SK-N-SH (cell line): ENCODE measurements at regions not wholly inside any gene's neighbourhood (a gene's known extent, or its start where the extent isn't known, plus 50 kb on each side); places are given as distances from the start of the nearest gene placed in this dataset.

Source experiments
- CTCF ChIA-PET: fragments of 300-600, 350-600 bp; formaldehyde crosslinking; extraction: SDS; loops from one replicate; lab custom pipeline; 2021; lab: Yijun Ruan, JAX
- POLR2A ChIA-PET: fragments of 350-600 bp; sonication (Branson Sonifier 250); formaldehyde crosslinking; extraction: SDS; loops from one replicate; lab custom pipeline; 2020; ENCODE audit warnings: antibody characterized with exemption, inconsistent platforms; lab: Yijun Ruan, JAX
- DNase-seq: peaks from one replicate; pipeline ENCODE4 v3.0.0; 2012
- H2AFZ ChIP-seq: fragments of 200-600 bp; sonication (generic); 2 replicates; pipeline ENCODE4 v1.8.1; 2016; ENCODE audit warnings: antibody characterized with exemption, mild to moderate bottlenecking, low read depth
- H3F3A ChIP-seq: fragments of 200-600 bp; sonication (generic); replicated peaks from 2 replicates; pipeline ENCODE3; 2016; ENCODE audit warnings: antibody characterized with exemption, mild to moderate bottlenecking; ENCODE audit not compliant: insufficient read depth
- H3K27ac ChIP-seq, 2 experiments: fragments of 200-500 bp in 1 of 2; fragments of 200-600 bp in 1 of 2; sonication (Bioruptor generic) in 1 of 2; sonication (generic), shearing (Covaris generic) in 1 of 2; 2 replicates each; pipeline versions ENCODE4 v1.5.1 to v1.6.1; 2014 to 2016; ENCODE audit warnings: low read depth in 2 of 2, inconsistent platforms in 1 of 2, low read length in 1 of 2, mild to moderate bottlenecking in 1 of 2, mixed read lengths in 1 of 2
- H3K27me3 ChIP-seq: fragments of 200-600 bp; sonication (generic), shearing (Covaris generic); 2 replicates; pipeline ENCODE4 v1.6.1; 2016; ENCODE audit warnings: mixed run types; ENCODE audit not compliant: insufficient read depth
- H3K36me3 ChIP-seq, 2 experiments: fragments of 200-500 bp in 1 of 2; fragments of 200-600 bp in 1 of 2; sonication (Bioruptor generic) in 1 of 2; sonication (generic) in 1 of 2; replicated peaks in 1 of 2; 2 replicates each; pipeline versions ENCODE3 to v1.5.1; 2014 to 2016; ENCODE audit warnings: low read length in 1 of 2, mild to moderate bottlenecking in 1 of 2; ENCODE audit not compliant: insufficient read depth in 2 of 2, control insufficient read depth in 1 of 2
- H3K4me1 ChIP-seq, 2 experiments: fragments of 200-500 bp in 1 of 2; fragments of 200-600 bp in 1 of 2; sonication (Bioruptor generic) in 1 of 2; sonication (generic), shearing (Covaris generic) in 1 of 2; 2 replicates each; pipeline versions ENCODE4 v1.5.1 to v1.6.1; 2014 to 2016; ENCODE audit warnings: low read depth in 1 of 2, low read length in 1 of 2, mixed run types in 1 of 2; ENCODE audit not compliant: insufficient read depth in 2 of 2, control insufficient read depth in 1 of 2
- H3K4me2 ChIP-seq: fragments of 200-600 bp; sonication (generic), shearing (Covaris generic); 2 replicates; pipeline ENCODE4 v1.6.1; 2017; ENCODE audit warnings: mixed run types
- H3K4me3 ChIP-seq, 2 experiments: fragments of 200-500 bp in 1 of 2; fragments of 200-600 bp in 1 of 2; sonication (Bioruptor generic) in 1 of 2; sonication (generic), shearing (Covaris generic) in 1 of 2; 2 replicates each; pipeline versions ENCODE4 v1.5.1 to v1.8.1; 2014 to 2016; ENCODE audit warnings: low read depth in 2 of 2, inconsistent platforms in 1 of 2, low read length in 1 of 2, mild to moderate bottlenecking in 1 of 2, mixed read lengths in 1 of 2, moderate library complexity in 1 of 2
- H3K79me2 ChIP-seq: fragments of 200-600 bp; sonication (generic); 2 replicates; pipeline ENCODE4 v1.8.1; 2017; ENCODE audit warnings: mild to moderate bottlenecking; ENCODE audit not compliant: insufficient read depth
- H3K9ac ChIP-seq: fragments of 200-600 bp; sonication (generic); 2 replicates; pipeline ENCODE4 v1.6.1; 2017; ENCODE audit warnings: mixed run types
- H3K9me2 ChIP-seq: fragments of 200-600 bp; sonication (generic); 2 replicates; pipeline ENCODE4 v1.6.1; 2017; ENCODE audit warnings: mixed run types
- H3K9me3 ChIP-seq: fragments of 200-600 bp; sonication (generic); 2 replicates; pipeline ENCODE4 v1.6.1; 2017; ENCODE audit warnings: mixed run types, mild to moderate bottlenecking, moderate library complexity
- H4K20me1 ChIP-seq: fragments of 200-600 bp; sonication (generic); 2 replicates; pipeline ENCODE4 v1.6.1; 2017; ENCODE audit warnings: mild to moderate bottlenecking, mixed run types; ENCODE audit not compliant: insufficient read depth
- CHD2 ChIP-seq: fragments of 150-350 bp; IDR thresholded peaks from 2 replicates; pipeline ENCODE4 v1.6.1; 2018; ENCODE audit warnings: low read length; ENCODE audit not compliant: partially characterized antibody
- ELF1 ChIP-seq: IDR thresholded peaks from 2 replicates; pipeline ENCODE4 v1.4.0; 2012
- EP300 ChIP-seq, 2 experiments: IDR thresholded peaks; 2 replicates each; pipeline versions ENCODE4 v1.4.0 to v1.6.1; 2012; ENCODE audit warnings: borderline replicate concordance in 1 of 2, low read depth in 1 of 2, low read length in 1 of 2
- EZH2phosphoT487 ChIP-seq: fragments of 200-600 bp; sonication (generic); IDR thresholded peaks from 2 replicates; pipeline ENCODE4 v1.6.1; 2017; ENCODE audit warnings: low read depth, mixed run types, mild to moderate bottlenecking, antibody characterized with exemption, moderate library complexity, borderline replicate concordance
- FOXM1 ChIP-seq: IDR thresholded peaks from 2 replicates; pipeline ENCODE4 v1.4.0; 2012; ENCODE audit warnings: low read depth, mild to moderate bottlenecking
- GABPA ChIP-seq: IDR thresholded peaks from 2 replicates; pipeline ENCODE4 v1.4.0; 2012; ENCODE audit warnings: low read depth, mild to moderate bottlenecking
- GATA2 ChIP-seq: sonication (generic); formaldehyde crosslinking; IDR thresholded peaks from 2 replicates; pipeline ENCODE4 v1.5.0; 2020; ENCODE audit warnings: mild to moderate bottlenecking, missing genetic modification reagents
- JUND ChIP-seq: IDR thresholded peaks from 2 replicates; pipeline ENCODE4 v1.4.0; 2012
- MXI1 ChIP-seq: IDR thresholded peaks from 2 replicates; pipeline ENCODE4 v1.6.1; 2012; ENCODE audit warnings: mild to moderate bottlenecking, low read depth, low read length, improper control_type of control experiment
- RAD21 ChIP-seq: IDR thresholded peaks from 2 replicates; pipeline ENCODE4 v1.6.1; 2012; ENCODE audit warnings: mild to moderate bottlenecking, low read length
- RXRA ChIP-seq: IDR thresholded peaks from 2 replicates; pipeline ENCODE4 v1.4.0; 2012; ENCODE audit warnings: low read depth, mild to moderate bottlenecking, borderline replicate concordance
- SIN3A ChIP-seq: IDR thresholded peaks from 2 replicates; pipeline ENCODE4 v1.6.1; 2012; ENCODE audit warnings: low read depth, mild to moderate bottlenecking, low read length, moderate library complexity, borderline replicate concordance
- SMC3 ChIP-seq: IDR thresholded peaks from 2 replicates; pipeline ENCODE4 v1.6.1; 2012; ENCODE audit warnings: low read depth, low read length, improper control_type of control experiment
- WGBS: methylation state at CpG from one replicate; pipeline ENCODE4 v1.1.6; 2017; ENCODE audit warnings: low lambda C conversion rate; 5-methylcytosine and 5-hydroxymethylcytosine counted together
- TF ChIP-seq, protein P1 (sequence below): IDR thresholded peaks from 2 replicates; pipeline ENCODE4 v1.6.1; 2012; ENCODE audit warnings: mild to moderate bottlenecking, low read depth, low read length, moderate library complexity
- TF ChIP-seq, protein P2 (sequence below): fragments of 150-350 bp; IDR thresholded peaks from 2 replicates; pipeline ENCODE4 v1.6.1; 2017; ENCODE audit warnings: antibody characterized with exemption, low read length, low read depth, borderline replicate concordance
- TF ChIP-seq, protein P3 (sequence below): IDR thresholded peaks from 2 replicates; pipeline ENCODE4 v1.4.0; 2012; ENCODE audit warnings: low read depth, borderline replicate concordance

DNA sequence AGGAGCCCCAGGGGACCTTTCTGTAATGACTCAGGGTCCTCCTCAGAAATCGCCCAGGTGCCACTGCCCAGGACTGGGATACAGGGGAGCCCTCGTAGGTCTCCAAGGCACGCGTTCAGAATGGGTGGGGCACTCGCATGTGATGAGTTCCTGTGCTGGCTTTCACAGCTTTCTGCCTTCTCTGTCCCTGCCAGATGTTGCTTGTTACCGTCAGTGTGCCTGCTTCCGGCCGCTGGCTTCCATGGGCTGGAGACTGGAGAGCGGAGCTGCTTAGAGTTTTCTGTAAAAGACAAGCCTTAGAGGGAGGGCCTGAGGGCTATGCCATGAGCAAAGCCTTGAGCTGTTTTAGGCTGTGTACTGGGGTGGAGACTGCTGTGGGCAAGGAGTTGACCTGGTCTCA is 75.0 kb upstream of the SLC24A4 start:
- CTCF ChIA-PET: no interaction called here

More for the DNA sequence above, 75.0 kb upstream of the SLC24A4 start:
- POLR2A ChIA-PET: no interaction called here
- TF ChIP-seq FOXM1: no peak
- TF ChIP-seq GATA2 (CRISPR knock-in tag): no peak
- no peak for TF ChIP-seq SIN3A
- no peak for TF ChIP-seq ELF1
- TF ChIP-seq CHD2: no peak
- no peak for TF ChIP-seq JUND
- TF ChIP-seq, protein P1, sequence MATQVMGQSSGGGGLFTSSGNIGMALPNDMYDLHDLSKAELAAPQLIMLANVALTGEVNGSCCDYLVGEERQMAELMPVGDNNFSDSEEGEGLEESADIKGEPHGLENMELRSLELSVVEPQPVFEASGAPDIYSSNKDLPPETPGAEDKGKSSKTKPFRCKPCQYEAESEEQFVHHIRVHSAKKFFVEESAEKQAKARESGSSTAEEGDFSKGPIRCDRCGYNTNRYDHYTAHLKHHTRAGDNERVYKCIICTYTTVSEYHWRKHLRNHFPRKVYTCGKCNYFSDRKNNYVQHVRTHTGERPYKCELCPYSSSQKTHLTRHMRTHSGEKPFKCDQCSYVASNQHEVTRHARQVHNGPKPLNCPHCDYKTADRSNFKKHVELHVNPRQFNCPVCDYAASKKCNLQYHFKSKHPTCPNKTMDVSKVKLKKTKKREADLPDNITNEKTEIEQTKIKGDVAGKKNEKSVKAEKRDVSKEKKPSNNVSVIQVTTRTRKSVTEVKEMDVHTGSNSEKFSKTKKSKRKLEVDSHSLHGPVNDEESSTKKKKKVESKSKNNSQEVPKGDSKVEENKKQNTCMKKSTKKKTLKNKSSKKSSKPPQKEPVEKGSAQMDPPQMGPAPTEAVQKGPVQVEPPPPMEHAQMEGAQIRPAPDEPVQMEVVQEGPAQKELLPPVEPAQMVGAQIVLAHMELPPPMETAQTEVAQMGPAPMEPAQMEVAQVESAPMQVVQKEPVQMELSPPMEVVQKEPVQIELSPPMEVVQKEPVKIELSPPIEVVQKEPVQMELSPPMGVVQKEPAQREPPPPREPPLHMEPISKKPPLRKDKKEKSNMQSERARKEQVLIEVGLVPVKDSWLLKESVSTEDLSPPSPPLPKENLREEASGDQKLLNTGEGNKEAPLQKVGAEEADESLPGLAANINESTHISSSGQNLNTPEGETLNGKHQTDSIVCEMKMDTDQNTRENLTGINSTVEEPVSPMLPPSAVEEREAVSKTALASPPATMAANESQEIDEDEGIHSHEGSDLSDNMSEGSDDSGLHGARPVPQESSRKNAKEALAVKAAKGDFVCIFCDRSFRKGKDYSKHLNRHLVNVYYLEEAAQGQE: no peak
- no peak for TF ChIP-seq RAD21
- TF ChIP-seq, protein P2, sequence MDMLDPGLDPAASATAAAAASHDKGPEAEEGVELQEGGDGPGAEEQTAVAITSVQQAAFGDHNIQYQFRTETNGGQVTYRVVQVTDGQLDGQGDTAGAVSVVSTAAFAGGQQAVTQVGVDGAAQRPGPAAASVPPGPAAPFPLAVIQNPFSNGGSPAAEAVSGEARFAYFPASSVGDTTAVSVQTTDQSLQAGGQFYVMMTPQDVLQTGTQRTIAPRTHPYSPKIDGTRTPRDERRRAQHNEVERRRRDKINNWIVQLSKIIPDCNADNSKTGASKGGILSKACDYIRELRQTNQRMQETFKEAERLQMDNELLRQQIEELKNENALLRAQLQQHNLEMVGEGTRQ: no peak
- TF ChIP-seq, protein P3, sequence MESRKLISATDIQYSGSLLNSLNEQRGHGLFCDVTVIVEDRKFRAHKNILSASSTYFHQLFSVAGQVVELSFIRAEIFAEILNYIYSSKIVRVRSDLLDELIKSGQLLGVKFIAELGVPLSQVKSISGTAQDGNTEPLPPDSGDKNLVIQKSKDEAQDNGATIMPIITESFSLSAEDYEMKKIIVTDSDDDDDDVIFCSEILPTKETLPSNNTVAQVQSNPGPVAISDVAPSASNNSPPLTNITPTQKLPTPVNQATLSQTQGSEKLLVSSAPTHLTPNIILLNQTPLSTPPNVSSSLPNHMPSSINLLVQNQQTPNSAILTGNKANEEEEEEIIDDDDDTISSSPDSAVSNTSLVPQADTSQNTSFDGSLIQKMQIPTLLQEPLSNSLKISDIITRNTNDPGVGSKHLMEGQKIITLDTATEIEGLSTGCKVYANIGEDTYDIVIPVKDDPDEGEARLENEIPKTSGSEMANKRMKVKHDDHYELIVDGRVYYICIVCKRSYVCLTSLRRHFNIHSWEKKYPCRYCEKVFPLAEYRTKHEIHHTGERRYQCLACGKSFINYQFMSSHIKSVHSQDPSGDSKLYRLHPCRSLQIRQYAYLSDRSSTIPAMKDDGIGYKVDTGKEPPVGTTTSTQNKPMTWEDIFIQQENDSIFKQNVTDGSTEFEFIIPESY: no peak
- TF ChIP-seq EP300 (IDR thresholded peaks at IDR 0.05; ENCODE audit: borderline replicate concordance in 1 of 2, low read depth in 1 of 2, low read length in 1 of 2): no peak
- TF ChIP-seq EZH2phosphoT487: no peak
- no peak for TF ChIP-seq MXI1
- no peak for TF ChIP-seq SMC3
- no peak for TF ChIP-seq GABPA
- TF ChIP-seq RXRA: no peak
- Histone ChIP-seq H3F3A (no peaks in the 10 kb centered on the region), H4K20me1 (no peaks in the 10 kb centered on the region), H2AFZ (no peak overlapping the region), H3K4me3 (no peak overlapping the region), H3K9me2 (no peaks in the 10 kb centered on the region), H3K9ac (no peak overlapping the region), H3K36me3 (no peaks in the 10 kb centered on the region), H3K9me3 (no peaks in the 10 kb centered on the region), H3K4me2 (no peak overlapping the region), H3K79me2 (no peaks in the 10 kb centered on the region), H3K27me3 (peaks cover 38% of the 10 kb centered on the region), H3K27ac (no peak overlapping the region), H3K4me1 (no peaks in the 10 kb centered on the region)
- WGBS: 7% methylated on average over 8 of the region's 9 CpGs
- no peak for DNase-seq
